ENCODE measurements at regions not wholly inside any gene's neighbourhood (a gene's known extent, or its start where the extent isn't known, plus 50 kb on each side); places are given as distances from the start of the nearest gene placed in this dataset.

DNA sequence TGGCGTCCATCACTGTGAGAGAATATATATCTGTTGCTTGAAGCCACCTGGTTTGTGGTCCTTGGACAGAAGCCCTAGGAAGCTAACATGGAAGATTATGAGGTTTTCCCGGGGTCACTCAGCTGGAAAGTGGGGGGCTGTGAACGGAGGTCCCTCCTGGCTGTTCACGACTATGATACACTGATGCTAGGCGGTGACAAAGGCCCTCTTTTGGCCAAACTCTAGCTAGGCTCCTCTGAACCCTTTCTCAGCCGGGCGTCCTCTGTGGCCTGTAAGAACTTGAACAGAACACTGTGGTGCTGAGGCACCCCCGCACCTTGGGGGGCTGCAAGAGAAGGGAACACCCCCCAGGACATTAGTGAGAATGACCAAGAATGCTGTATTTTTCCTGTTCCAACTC lies 164.6 kb downstream of the TFCP2L1 start:
- H3K27me3 ChIP-seq (replicated peaks in 1 of 4; ENCODE audit: control extremely low read depth in 1 of 4, control insufficient read depth in 3 of 4, insufficient read depth in 4 of 4, low read length in 3 of 4): peaks cover 0 to 3% (median 0%) of the 10 kb centered on the region in 4 experiments
- no peak overlapping the region for H3K27ac Mint-ChIP-seq
- DNase-seq (no peak), ATAC-seq (ENCODE audit: low read depth) (no peak)
- H3K79me2 ChIP-seq (ENCODE audit: control insufficient read depth, insufficient read depth, low read length): no peaks in the 10 kb centered on the region
- no peak overlapping the region for H3K4me2 ChIP-seq (replicated peaks; ENCODE audit: low read depth, low read length, poor library complexity, severe bottlenecking)
- no peak overlapping the region for H3K4me3 ChIP-seq (ENCODE audit: control extremely low read depth in 1 of 5, extremely low read depth in 1 of 5, insufficient read depth in 1 of 5, low read depth in 2 of 5, low read length in 4 of 5)
- H3K4me1 Mint-ChIP-seq: no peaks in the 10 kb centered on the region
- no peaks in the 10 kb centered on the region for H3K4me1 ChIP-seq (ENCODE audit: control insufficient read depth in 2 of 2, insufficient read depth in 2 of 2, low read length in 2 of 2)
- no peak overlapping the region for H3K27ac ChIP-seq (ENCODE audit: low read length in 2 of 2)
- H3K36me3 ChIP-seq (replicated peaks in 1 of 2; ENCODE audit: control extremely low read depth in 1 of 2, control insufficient read depth in 1 of 2, extremely low read depth in 1 of 2, insufficient read depth in 2 of 2, low read length in 1 of 2): no peaks in the 10 kb centered on the region
- TF ChIP-seq EZH2 (IDR thresholded peaks at IDR 0.05; ENCODE audit: borderline replicate concordance, insufficient read depth, low read depth, low read length, poor library complexity, severe bottlenecking): no peak
- TF ChIP-seq, protein P1, sequence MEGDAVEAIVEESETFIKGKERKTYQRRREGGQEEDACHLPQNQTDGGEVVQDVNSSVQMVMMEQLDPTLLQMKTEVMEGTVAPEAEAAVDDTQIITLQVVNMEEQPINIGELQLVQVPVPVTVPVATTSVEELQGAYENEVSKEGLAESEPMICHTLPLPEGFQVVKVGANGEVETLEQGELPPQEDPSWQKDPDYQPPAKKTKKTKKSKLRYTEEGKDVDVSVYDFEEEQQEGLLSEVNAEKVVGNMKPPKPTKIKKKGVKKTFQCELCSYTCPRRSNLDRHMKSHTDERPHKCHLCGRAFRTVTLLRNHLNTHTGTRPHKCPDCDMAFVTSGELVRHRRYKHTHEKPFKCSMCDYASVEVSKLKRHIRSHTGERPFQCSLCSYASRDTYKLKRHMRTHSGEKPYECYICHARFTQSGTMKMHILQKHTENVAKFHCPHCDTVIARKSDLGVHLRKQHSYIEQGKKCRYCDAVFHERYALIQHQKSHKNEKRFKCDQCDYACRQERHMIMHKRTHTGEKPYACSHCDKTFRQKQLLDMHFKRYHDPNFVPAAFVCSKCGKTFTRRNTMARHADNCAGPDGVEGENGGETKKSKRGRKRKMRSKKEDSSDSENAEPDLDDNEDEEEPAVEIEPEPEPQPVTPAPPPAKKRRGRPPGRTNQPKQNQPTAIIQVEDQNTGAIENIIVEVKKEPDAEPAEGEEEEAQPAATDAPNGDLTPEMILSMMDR (IDR thresholded peaks at IDR 0.05): no peak
- 92% methylated on average over 6 of the region's 8 CpGs for WGBS (ENCODE audit: insufficient coverage)
- peaks cover 0 to 9% (median 0%) of the 10 kb centered on the region in 3 donors for H3K9me3 ChIP-seq (ENCODE audit: control extremely low read depth in 1 of 3, control insufficient read depth in 2 of 3, insufficient read depth in 1 of 3, low read length in 2 of 3)
- ChIA-PET CTCF (no interaction called here), POLR2A (no interaction called here)
- H3K27me3 Mint-ChIP-seq: peaks cover 4% of the 10 kb centered on the region
- no peaks in the 10 kb centered on the region for H4K20me1 ChIP-seq (ENCODE audit: control insufficient read depth, insufficient read depth, low read length, poor library complexity, severe bottlenecking)
- no peak overlapping the region for H2AFZ ChIP-seq (ENCODE audit: insufficient read depth, low read depth, low read length, poor library complexity, severe bottlenecking)
- peaks cover under 1% of the 10 kb centered on the region for H3K9me3 Mint-ChIP-seq (ENCODE audit: insufficient read depth)
- no peak overlapping the region for H3K9ac ChIP-seq (ENCODE audit: low read length)
- H3K4me3 Mint-ChIP-seq: no peak overlapping the region
- intact Hi-C loops (cut with micrococcal nuclease): no loop called here

DNA sequence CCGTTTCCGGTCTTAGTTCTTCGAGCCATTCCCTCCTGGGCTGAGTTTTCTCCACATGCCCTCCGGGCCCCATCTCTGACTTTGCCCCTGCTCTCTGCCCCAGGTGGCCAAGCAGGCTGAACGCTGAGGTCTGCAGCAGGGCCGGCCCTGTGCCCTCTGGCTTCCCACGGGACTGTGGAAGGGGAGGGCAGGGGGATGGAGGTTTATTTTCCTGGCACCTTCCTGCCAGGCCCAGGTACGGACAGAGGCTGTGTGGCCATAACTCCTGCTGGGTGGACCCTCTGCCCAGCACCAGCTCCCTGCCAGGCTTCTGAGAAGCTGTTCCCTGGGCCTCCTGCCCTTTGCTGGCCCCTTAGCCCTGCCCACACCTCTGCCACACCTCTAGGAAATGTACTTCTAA lies 164.0 kb downstream of the TFCP2L1 start:
- Mint-ChIP-seq H3K27me3 (peaks cover 4% of the 10 kb centered on the region), H3K4me3 (no peak overlapping the region), H3K27ac (no peak overlapping the region), H3K9me3 (ENCODE audit: insufficient read depth) (no peaks in the 10 kb centered on the region), H3K4me1 (no peaks in the 10 kb centered on the region)
- H3K27ac ChIP-seq (ENCODE audit: low read length in 2 of 2): no peak overlapping the region
- POLR2A ChIA-PET: no interaction called here
- CTCF ChIA-PET: no interaction called here
- no peaks in the 10 kb centered on the region for H4K20me1 ChIP-seq (ENCODE audit: control insufficient read depth, insufficient read depth, low read length, poor library complexity, severe bottlenecking)
- H3K27me3 ChIP-seq (replicated peaks in 1 of 4; ENCODE audit: control extremely low read depth in 1 of 4, control insufficient read depth in 3 of 4, insufficient read depth in 4 of 4, low read length in 3 of 4): peaks cover 0 to 3% (median 0%) of the 10 kb centered on the region in 4 experiments
- no peaks in the 10 kb centered on the region for H3K4me1 ChIP-seq (ENCODE audit: control insufficient read depth in 2 of 2, insufficient read depth in 2 of 2, low read length in 2 of 2)
- H3K4me3 ChIP-seq (ENCODE audit: control extremely low read depth in 1 of 5, extremely low read depth in 1 of 5, insufficient read depth in 1 of 5, low read depth in 2 of 5, low read length in 4 of 5): no peak overlapping the region
- H2AFZ ChIP-seq (ENCODE audit: insufficient read depth, low read depth, low read length, poor library complexity, severe bottlenecking): no peak overlapping the region
- peaks cover 0 to 9% (median 0%) of the 10 kb centered on the region in 3 donors for H3K9me3 ChIP-seq (ENCODE audit: control extremely low read depth in 1 of 3, control insufficient read depth in 2 of 3, insufficient read depth in 1 of 3, low read length in 2 of 3)
- H3K4me2 ChIP-seq (replicated peaks; ENCODE audit: low read depth, low read length, poor library complexity, severe bottlenecking): no peak overlapping the region
- DNase-seq: no peak
- TF ChIP-seq EZH2 (IDR thresholded peaks at IDR 0.05; ENCODE audit: borderline replicate concordance, insufficient read depth, low read depth, low read length, poor library complexity, severe bottlenecking): no peak
- TF ChIP-seq, protein P1 (IDR thresholded peaks at IDR 0.05): no peak
- 99% methylated on average over 8 of the region's 8 CpGs for WGBS (ENCODE audit: insufficient coverage)
- H3K9ac ChIP-seq (ENCODE audit: low read length): no peak overlapping the region
- no peaks in the 10 kb centered on the region for H3K79me2 ChIP-seq (ENCODE audit: control insufficient read depth, insufficient read depth, low read length)
- ATAC-seq (ENCODE audit: low read depth): no peak
- intact Hi-C loops (cut with micrococcal nuclease): no loop called here
- no peaks in the 10 kb centered on the region for H3K36me3 ChIP-seq (replicated peaks in 1 of 2; ENCODE audit: control extremely low read depth in 1 of 2, control insufficient read depth in 1 of 2, extremely low read depth in 1 of 2, insufficient read depth in 2 of 2, low read length in 1 of 2)

Measured in B cell (primary cell).